Trophoblast cell (in vitro differentiated cells and primary cell): ENCODE measurements at regions not wholly inside any gene's neighbourhood (a gene's known extent, or its start where the extent isn't known, plus 50 kb on each side); places are given as distances from the start of the nearest gene placed in this dataset.
A peak's percentile ranks its signal among the peaks of the same experiment; 100 is the strongest.

Source experiments
- DNase-seq, 2 donors: peaks; one replicate each; pipeline ENCODE4 v3.0.0-alpha.2; 2016
- H2AFZ ChIP-seq: 2 replicates; pipeline ENCODE4 v1.6.1; 2013; ENCODE audit warnings: low read length, moderate library complexity, mild to moderate bottlenecking; ENCODE audit not compliant: insufficient read depth, poor library complexity
- H2AK5ac ChIP-seq: 2 replicates; pipeline ENCODE4 v1.6.1; 2013; ENCODE audit warnings: mild to moderate bottlenecking, low read length
- H2BK120ac ChIP-seq: 2 replicates; pipeline ENCODE4 v1.6.1; 2013; ENCODE audit warnings: low read length, mild to moderate bottlenecking, moderate library complexity; ENCODE audit not compliant: insufficient read depth, poor library complexity
- H2BK12ac ChIP-seq: 2 replicates; pipeline ENCODE4 v1.6.1; 2013; ENCODE audit warnings: mild to moderate bottlenecking, low read length, moderate library complexity
- H2BK5ac ChIP-seq: 2 replicates; pipeline ENCODE4 v1.6.1; 2013; ENCODE audit warnings: low read length, low read depth, moderate library complexity, mild to moderate bottlenecking; ENCODE audit not compliant: poor library complexity
- H3K14ac ChIP-seq: 2 replicates; pipeline ENCODE4 v1.6.1; 2013; ENCODE audit warnings: mild to moderate bottlenecking, low read length
- H3K18ac ChIP-seq: 2 replicates; pipeline ENCODE4 v1.6.1; 2013; ENCODE audit warnings: mild to moderate bottlenecking, low read length
- H3K23ac ChIP-seq: 2 replicates; pipeline ENCODE4 v1.6.1; 2013; ENCODE audit warnings: low read length
- H3K27ac ChIP-seq: 2 replicates; pipeline ENCODE4 v1.5.1; 2013; ENCODE audit warnings: low read depth, mild to moderate bottlenecking, inconsistent platforms, low read length, moderate library complexity
- H3K27me3 ChIP-seq: 2 replicates; pipeline ENCODE4 v1.6.1; 2013; ENCODE audit warnings: inconsistent platforms, mild to moderate bottlenecking, low read length, moderate library complexity; ENCODE audit not compliant: insufficient read depth
- H3K36me3 ChIP-seq, 2 experiments: 1 replicate in 1 of 2; 2 replicates in 1 of 2; pipeline ENCODE4 v1.6.1; 2013; ENCODE audit warnings: low read length in 2 of 2, mild to moderate bottlenecking in 2 of 2, moderate library complexity in 1 of 2; ENCODE audit not compliant: insufficient read depth in 2 of 2, control insufficient read depth in 1 of 2
- H3K4ac ChIP-seq: 2 replicates; pipeline ENCODE4 v1.6.1; 2013; ENCODE audit warnings: low read depth, mild to moderate bottlenecking, low read length, moderate library complexity
- H3K4me1 ChIP-seq, 2 experiments: 1 replicate in 1 of 2; 2 replicates in 1 of 2; pipeline ENCODE4 v1.6.1; 2013; ENCODE audit warnings: low read length in 2 of 2, mild to moderate bottlenecking in 2 of 2, moderate library complexity in 1 of 2; ENCODE audit not compliant: insufficient read depth in 2 of 2, control insufficient read depth in 1 of 2
- H3K4me2 ChIP-seq: 2 replicates; pipeline ENCODE4 v1.6.1; 2013; ENCODE audit warnings: inconsistent platforms, mild to moderate bottlenecking, low read length, moderate library complexity
- H3K4me3 ChIP-seq: 2 replicates; pipeline ENCODE4 v1.5.1; 2013; ENCODE audit warnings: mild to moderate bottlenecking, low read depth, low read length, inconsistent platforms
- H3K79me1 ChIP-seq: one replicate; pipeline ENCODE4 v1.6.1; 2013; ENCODE audit warnings: low read length
- H3K79me2 ChIP-seq: 2 replicates; pipeline ENCODE4 v1.6.1; 2013; ENCODE audit warnings: low read length, mild to moderate bottlenecking; ENCODE audit not compliant: control insufficient read depth, insufficient read depth, poor library complexity
- H3K9ac ChIP-seq: 2 replicates; pipeline ENCODE4 v1.6.1; 2013; ENCODE audit warnings: mild to moderate bottlenecking, low read length
- H3K9me3 ChIP-seq: 2 replicates; pipeline ENCODE4 v1.6.1; 2013; ENCODE audit warnings: low read depth, mild to moderate bottlenecking, control low read depth, inconsistent platforms, low read length; ENCODE audit not compliant: insufficient read depth
- H4K12ac ChIP-seq: 2 replicates; pipeline ENCODE4 v1.6.1; 2013; ENCODE audit warnings: low read depth, mild to moderate bottlenecking, low read length, moderate library complexity
- H4K8ac ChIP-seq: 2 replicates; pipeline ENCODE4 v1.6.1; 2013; ENCODE audit warnings: low read depth, mild to moderate bottlenecking, low read length, moderate library complexity
- H4K91ac ChIP-seq: one replicate; pipeline ENCODE4 v1.6.1; 2013; ENCODE audit warnings: low read depth, mild to moderate bottlenecking, low read length, moderate library complexity
- WGBS: extraction: QIAGEN DNeasy Blood & Tissue Kit; methylation state at CpG from one replicate; pipeline ENCODE4 v1.1.7; 2013; ENCODE audit warnings: missing lambda C conversion rate; ENCODE audit not compliant: insufficient read length, insufficient coverage; ENCODE audit errors: extremely low coverage; 5-methylcytosine and 5-hydroxymethylcytosine counted together

DNA sequence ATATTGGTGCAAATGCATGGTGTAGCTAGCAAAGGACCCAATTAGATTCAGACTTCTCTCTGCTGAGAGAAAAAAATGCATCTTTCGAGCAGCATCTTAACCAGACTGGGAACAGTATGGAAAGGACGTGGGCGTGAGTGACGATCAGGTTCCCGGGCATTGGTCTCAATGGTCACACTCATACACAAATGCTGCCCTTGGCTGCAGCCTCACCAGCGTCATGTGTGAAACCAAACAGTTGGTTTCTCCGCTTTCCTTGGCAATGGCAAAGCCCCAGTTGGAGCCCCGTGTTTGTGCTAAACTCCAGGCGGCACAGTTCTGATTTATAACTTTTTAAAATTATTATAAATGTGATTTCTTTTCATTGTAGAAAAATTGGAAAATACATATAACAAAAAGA, 237.8 kb downstream of the SEC61B start:
- Histone ChIP-seq H3K27ac (no peak overlapping the region), H3K4ac (no peak overlapping the region), H3K79me1 (no peaks in the 10 kb centered on the region), H2BK120ac (no peak overlapping the region), H4K8ac (no peak overlapping the region), H4K91ac (no peak overlapping the region), H3K4me1 (no peaks in the 10 kb centered on the region), H3K4me3 (no peak overlapping the region), H3K18ac (no peak overlapping the region), H3K36me3 (no peaks in the 10 kb centered on the region), H3K9me3 (peaks cover 3% of the 10 kb centered on the region), H3K23ac (no peak overlapping the region), H3K4me2 (no peak overlapping the region), H2AK5ac (no peak overlapping the region), H3K79me2 (no peaks in the 10 kb centered on the region), H3K9ac (no peak overlapping the region), H3K27me3 (no peaks in the 10 kb centered on the region), H2AFZ (no peak overlapping the region), H3K14ac (no peak overlapping the region), H2BK12ac (no peak overlapping the region), H2BK5ac (no peak overlapping the region), H4K12ac (no peak overlapping the region)
- no CpG with 5 or more reads among the region's 9 CpGs for WGBS
- DNase-seq, result no peak

DNA sequence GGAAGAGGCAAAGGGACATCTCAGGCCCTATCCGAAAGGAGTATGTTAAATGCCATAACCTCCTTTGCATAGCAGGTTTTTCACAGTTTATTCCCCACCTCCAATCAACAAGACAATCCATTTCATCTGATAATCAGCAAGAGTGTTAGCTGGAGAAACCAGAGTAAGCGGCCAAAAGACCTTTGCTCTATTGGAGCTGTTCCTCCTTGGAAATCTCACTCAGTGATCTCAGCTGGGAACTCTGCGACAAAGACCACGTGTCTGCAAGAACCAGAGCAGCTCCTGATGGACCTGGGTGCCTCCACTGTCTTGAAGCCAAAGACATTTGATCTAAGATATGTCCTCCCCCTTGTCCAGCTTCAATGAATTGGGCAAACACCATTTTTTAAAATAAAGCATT, 241.0 kb downstream of the SEC61B start:
- no peak overlapping the region for H2AFZ ChIP-seq
- H3K9me3 ChIP-seq, result peaks cover 3% of the 10 kb centered on the region
- H2BK5ac ChIP-seq, result no peak overlapping the region
- no peaks in the 10 kb centered on the region for H3K79me2 ChIP-seq
- no peak overlapping the region for H3K4ac ChIP-seq
- no peaks in the 10 kb centered on the region for H3K79me1 ChIP-seq
- H3K18ac ChIP-seq, result no peak overlapping the region
- no peak overlapping the region for H3K4me2 ChIP-seq
- no peak overlapping the region for H3K14ac ChIP-seq
- no peak overlapping the region for H2AK5ac ChIP-seq
- no peaks in the 10 kb centered on the region for H3K36me3 ChIP-seq
- no CpG with 5 or more reads among the region's 4 CpGs for WGBS
- no peak overlapping the region for H4K91ac ChIP-seq
- no peak overlapping the region for H3K23ac ChIP-seq
- no peak overlapping the region for H2BK120ac ChIP-seq
- no peak overlapping the region for H4K12ac ChIP-seq
- no peak overlapping the region for H3K27ac ChIP-seq
- no peak for DNase-seq
- no peak overlapping the region for H2BK12ac ChIP-seq
- H3K4me3 ChIP-seq, result no peak overlapping the region
- peaks cover 0 to 7% of the 10 kb centered on the region in 2 experiments for H3K4me1 ChIP-seq
- H3K27me3 ChIP-seq, result no peaks in the 10 kb centered on the region
- no peak overlapping the region for H4K8ac ChIP-seq
- H3K9ac ChIP-seq, result no peak overlapping the region

GRCh38 chr9:99464568-99464967, 242.5 kb downstream of the SEC61B start:
- Histone ChIP-seq H3K14ac (no peak overlapping the region), H3K79me2 (no peaks in the 10 kb centered on the region), H4K12ac (no peak overlapping the region), H3K18ac (no peak overlapping the region), H3K4me2 (no peak overlapping the region), H4K91ac (no peak overlapping the region), H2AK5ac (no peak overlapping the region), H3K23ac (no peak overlapping the region), H2AFZ (no peak overlapping the region), H2BK12ac (no peak overlapping the region), H3K4me3 (no peak overlapping the region), H3K79me1 (no peaks in the 10 kb centered on the region), H3K9me3 (peaks cover 3% of the 10 kb centered on the region), H3K9ac (no peak overlapping the region), H3K27ac (no peak overlapping the region), H3K27me3 (no peaks in the 10 kb centered on the region), H3K4me1 (peaks cover 0 to 7% of the 10 kb centered on the region in 2 experiments), H2BK120ac (no peak overlapping the region), H3K36me3 (no peaks in the 10 kb centered on the region), H3K4ac (no peak overlapping the region), H4K8ac (no peak overlapping the region), H2BK5ac (no peak overlapping the region)
- WGBS, result no CpG with 5 or more reads among the region's 4 CpGs
- no peak for DNase-seq

DNA sequence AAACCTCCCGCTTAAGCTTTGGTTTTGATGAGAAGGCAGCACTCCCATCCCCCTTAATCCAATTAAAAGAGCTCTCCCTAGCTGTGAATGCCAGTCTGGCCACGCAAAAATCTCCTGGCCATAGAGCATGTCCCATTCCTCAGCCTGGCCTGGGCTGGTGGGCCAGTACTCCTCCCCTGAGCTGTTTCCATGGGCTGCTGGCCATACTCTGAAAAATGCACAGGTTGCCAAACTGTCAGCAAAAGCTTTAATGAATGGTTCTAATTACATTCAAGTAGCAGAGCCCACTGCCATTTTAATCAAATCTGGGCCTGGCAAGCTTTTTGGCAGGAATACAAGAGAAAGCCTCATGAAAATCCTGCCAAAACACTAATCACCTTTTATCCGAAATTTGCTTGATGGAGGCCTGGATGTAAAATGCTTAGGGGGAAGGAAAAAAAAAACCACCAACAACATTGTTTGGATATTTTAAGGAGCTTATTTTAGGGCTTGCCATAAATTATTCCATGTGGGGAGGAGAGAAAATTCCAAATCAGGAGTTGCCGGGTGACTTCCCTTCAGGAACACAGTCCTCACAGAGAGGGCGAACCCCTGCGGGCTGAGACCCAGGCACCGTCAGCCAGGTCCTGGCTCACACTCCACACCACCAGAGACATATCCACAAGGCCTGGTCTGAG, 243.3 kb downstream of the SEC61B start:
- Histone ChIP-seq H3K4ac (no peak overlapping the region), H3K9ac (no peak overlapping the region), H3K14ac (no peak overlapping the region), H3K79me1 (no peaks in the 10 kb centered on the region), H4K91ac (no peak overlapping the region), H4K8ac (no peak overlapping the region), H3K27ac (no peak overlapping the region), H3K4me3 (no peak overlapping the region), H3K36me3 (no peaks in the 10 kb centered on the region), H2BK5ac (no peak overlapping the region), H3K4me1 (peaks cover 0 to 7% of the 10 kb centered on the region in 2 experiments), H4K12ac (no peak overlapping the region), H3K9me3 (peaks cover 3% of the 10 kb centered on the region), H3K4me2 (no peak overlapping the region), H3K27me3 (no peaks in the 10 kb centered on the region), H3K23ac (no peak overlapping the region), H2AFZ (no peak overlapping the region), H2BK12ac (peak overlapping the region; percentile 27), H3K79me2 (no peaks in the 10 kb centered on the region), H2AK5ac (peak overlapping the region; percentile 72), H2BK120ac (no peak overlapping the region), H3K18ac (no peak overlapping the region)
- no CpG with 5 or more reads among the region's 7 CpGs for WGBS
- no peak for DNase-seq
